RWPE1 (cell line): ENCODE measurements at regions not wholly inside any gene's neighbourhood (a gene's known extent, or its start where the extent isn't known, plus 50 kb on each side); places are given as distances from the start of the nearest gene placed in this dataset.

Experiments used
- CTCF ChIA-PET: fragments of 350-600 bp; sonication (Branson Sonifier 250); formaldehyde crosslinking; extraction: SDS; loops from one replicate; lab custom pipeline; 2021; lab: Yijun Ruan, JAX
- POLR2A ChIA-PET: fragments of 400-600 bp; formaldehyde crosslinking; extraction: SDS; loops from one replicate; lab custom pipeline; 2020; ENCODE audit warnings: antibody characterized with exemption; ENCODE audit not compliant: low non-redundant PET; lab: Yijun Ruan, JAX
- DNase-seq: peaks from one replicate; pipeline ENCODE4 v3.0.0; 2012; ENCODE audit warnings: low spot score
- H3K27ac ChIP-seq: fragments of 450-650 bp; 2 replicates; pipeline ENCODE4 v1.5.1; 2017
- CTCF ChIP-seq: fragments of 450-650 bp; conservative IDR thresholded peaks from 2 replicates; pipeline ENCODE4 v1.5.1; 2017; ENCODE audit warnings: low read depth, mild to moderate bottlenecking

GRCh38 chr5:165094782-165095181 is 1589.4 kb downstream of the MAT2B start:
- no peak for DNase-seq
- CTCF ChIA-PET, result interaction anchor here (0.5 to 0.6 kb wide), 2 partner anchors 332 to 590 kb away, joined by 3 to 6 read pairs; no protein-coding TSS in a partner anchor
- H3K27ac ChIP-seq, result no peak overlapping the region
- POLR2A ChIA-PET, result no interaction called here
- TF ChIP-seq CTCF, result no peak

- no peak for TF ChIP-seq CTCF
- DNase-seq, result no peak
- no peak overlapping the region for H3K27ac ChIP-seq
- CTCF ChIA-PET, result no interaction called here
- POLR2A ChIA-PET, result no interaction called here
These were observed 1596.3 kb downstream of the MAT2B start for GRCh38 chr5:165101709-165102108.

GRCh38 chr5:165104611-165105010 is 1599.2 kb downstream of the MAT2B start:
- POLR2A ChIA-PET, result no interaction called here
- CTCF ChIA-PET, result no interaction called here

GRCh38 chr5:165108809-165109208 is 1603.4 kb downstream of the MAT2B start:
- DNase-seq, result no peak
- TF ChIP-seq CTCF, result no peak
- ChIA-PET CTCF (interaction anchor here (0.6 kb wide), 1 partner anchor 153 kb away, joined by 3 read pairs; no protein-coding TSS in a partner anchor), POLR2A (no interaction called here)
- H3K27ac ChIP-seq, result no peak overlapping the region

More at GRCh38 chr5:165104611-165105010, 1599.2 kb downstream of the MAT2B start:
- TF ChIP-seq CTCF, result no peak
- no peak overlapping the region for H3K27ac ChIP-seq
- DNase-seq, result no peak

GRCh38 chr5:165119175-165119574 is 1613.8 kb downstream of the MAT2B start:
- TF ChIP-seq CTCF, result no peak
- H3K27ac ChIP-seq, result no peak overlapping the region
- ChIA-PET CTCF (interaction anchor here (0.7 kb wide), 1 partner anchor 19 kb away, joined by 3 read pairs; no protein-coding TSS in a partner anchor), POLR2A (no interaction called here)
- DNase-seq, result no peak

GRCh38 chr5:165126598-165126997 is 1621.2 kb downstream of the MAT2B start:
- DNase-seq, result no peak
- TF ChIP-seq CTCF, result no peak
- CTCF ChIA-PET, result interaction anchor here (0.6 to 0.7 kb wide), 2 partner anchors 44 to 323 kb away, joined by 3 to 4 read pairs; no protein-coding TSS in a partner anchor
- POLR2A ChIA-PET, result no interaction called here
- H3K27ac ChIP-seq, result no peak overlapping the region

GRCh38 chr5:165127941-165128340 is 1622.5 kb downstream of the MAT2B start:
- no peak for DNase-seq
- no peak for TF ChIP-seq CTCF
- ChIA-PET POLR2A (no interaction called here), CTCF (no interaction called here)
- H3K27ac ChIP-seq, result no peak overlapping the region
